SU-DHL-6 (cell line): ENCODE measurements at regions not wholly inside any gene's neighbourhood (a gene's known extent, or its start where the extent isn't known, plus 50 kb on each side); places are given as distances from the start of the nearest gene placed in this dataset.

Experiments used
- H2AFZ ChIP-seq: fragments of 200-600 bp; sonication (generic); 2 replicates; pipeline ENCODE4 v1.6.1; 2014; ENCODE audit warnings: low read depth, mild to moderate bottlenecking, moderate library complexity, mixed read lengths, antibody characterized with exemption, low read length; ENCODE audit not compliant: severe bottlenecking
- H3F3A ChIP-seq: fragments of 200-600 bp; shearing (Covaris generic); 2 replicates; pipeline ENCODE4 v1.6.0; 2016; ENCODE audit warnings: antibody characterized with exemption, mild to moderate bottlenecking; ENCODE audit not compliant: insufficient read depth
- H3K27ac ChIP-seq: fragments of 200-600 bp; sonication (generic); 2 replicates; pipeline ENCODE4 v1.5.1; 2016; ENCODE audit warnings: low read depth, mild to moderate bottlenecking, low read length, moderate library complexity, mixed read lengths
- H3K27me3 ChIP-seq: fragments of 200-600 bp; sonication (generic), shearing (Covaris generic); 2 replicates; pipeline ENCODE4 v1.6.0; 2014; ENCODE audit warnings: mild to moderate bottlenecking, low read length
- H3K36me3 ChIP-seq: fragments of 200-600 bp; sonication (generic); 2 replicates; pipeline ENCODE4 v1.6.1; 2014; ENCODE audit warnings: mild to moderate bottlenecking, low read length, mixed read lengths
- H3K4me2 ChIP-seq: fragments of 300-600, 200-600 bp; shearing (Covaris generic), sonication (generic); 2 replicates; pipeline ENCODE4 v1.6.0; 2014; ENCODE audit warnings: low read length, low read depth, mild to moderate bottlenecking; ENCODE audit not compliant: poor library complexity, severe bottlenecking
- H3K4me3 ChIP-seq: fragments of 200-600 bp; sonication (generic); 2 replicates; pipeline ENCODE4 v1.5.1; 2014; ENCODE audit warnings: antibody characterized with exemption, low read length, mild to moderate bottlenecking, mixed read lengths; ENCODE audit not compliant: insufficient read depth, poor library complexity, severe bottlenecking
- H3K79me2 ChIP-seq: fragments of 200-600 bp; sonication (generic); 2 replicates; pipeline ENCODE4 v1.6.1; 2014; ENCODE audit warnings: mild to moderate bottlenecking, low read length, moderate library complexity; ENCODE audit not compliant: insufficient read depth
- H3K9ac ChIP-seq: fragments of 200-600 bp; sonication (generic); 2 replicates; pipeline ENCODE4 v1.7.0; 2014; ENCODE audit warnings: mild to moderate bottlenecking, low read length
- H3K9me2 ChIP-seq: fragments of 200-600 bp; sonication (generic); replicated peaks from 2 replicates; pipeline ENCODE4 v1.6.1; 2014; ENCODE audit warnings: low read length; ENCODE audit not compliant: insufficient read depth
- H3K9me3 ChIP-seq: fragments of 200-600 bp; sonication (generic); 2 replicates; pipeline ENCODE4 v1.6.1; 2014; ENCODE audit warnings: low read length, mixed read lengths; ENCODE audit not compliant: insufficient read depth
- H4K20me1 ChIP-seq: fragments of 200-600 bp; sonication (generic); 2 replicates; pipeline ENCODE4 v1.6.1; 2014; ENCODE audit warnings: low read depth, mild to moderate bottlenecking, antibody characterized with exemption, low read length, moderate library complexity, mixed read lengths
- EZH2phosphoT487 ChIP-seq: fragments of 200-600 bp; sonication (generic), shearing (Covaris generic); conservative IDR thresholded peaks from 2 replicates; pipeline ENCODE4 v1.6.1; 2018; ENCODE audit warnings: mild to moderate bottlenecking, antibody characterized with exemption, low read length, moderate library complexity, mixed read lengths
- TF ChIP-seq, protein P1 (sequence below): fragments of 200-600 bp; sonication (generic); IDR thresholded peaks from one replicate; pipeline ENCODE4 v1.5.1; 2017; ENCODE audit warnings: antibody characterized with exemption, mild to moderate bottlenecking, low read length, moderate library complexity; ENCODE audit not compliant: insufficient read depth, poor library complexity, severe bottlenecking

DNA sequence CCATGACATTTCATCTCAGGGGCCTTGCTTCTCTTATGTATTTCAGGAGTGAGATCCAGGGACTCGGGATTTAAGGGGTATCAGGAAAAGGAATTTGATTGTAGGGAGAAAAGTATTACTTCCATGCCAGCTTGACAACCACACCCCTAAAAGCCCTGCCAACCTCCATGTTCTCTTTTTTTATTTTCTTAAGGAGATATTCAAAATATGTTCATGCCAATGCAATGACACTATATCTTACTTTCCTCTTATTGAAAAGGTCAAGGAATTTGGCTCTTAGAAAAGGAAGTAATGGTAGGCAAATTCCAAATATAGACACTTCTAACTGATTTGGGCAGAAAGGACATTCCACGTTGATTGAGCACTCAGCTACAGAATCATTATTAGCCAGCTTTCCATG is 407.5 kb upstream of the NECTIN3 start:
- Histone ChIP-seq H2AFZ (no peak overlapping the region), H3K9ac (no peak overlapping the region), H3K27ac (no peak overlapping the region), H3K4me2 (no peak overlapping the region), H3K27me3 (no peaks in the 10 kb centered on the region), H3K79me2 (no peaks in the 10 kb centered on the region), H3K36me3 (no peaks in the 10 kb centered on the region), H4K20me1 (no peaks in the 10 kb centered on the region), H3K9me2 (no peaks in the 10 kb centered on the region), H3K9me3 (no peaks in the 10 kb centered on the region), H3F3A (no peaks in the 10 kb centered on the region), H3K4me3 (no peak overlapping the region)
- no peak for TF ChIP-seq EZH2phosphoT487
- TF ChIP-seq, protein P1, sequence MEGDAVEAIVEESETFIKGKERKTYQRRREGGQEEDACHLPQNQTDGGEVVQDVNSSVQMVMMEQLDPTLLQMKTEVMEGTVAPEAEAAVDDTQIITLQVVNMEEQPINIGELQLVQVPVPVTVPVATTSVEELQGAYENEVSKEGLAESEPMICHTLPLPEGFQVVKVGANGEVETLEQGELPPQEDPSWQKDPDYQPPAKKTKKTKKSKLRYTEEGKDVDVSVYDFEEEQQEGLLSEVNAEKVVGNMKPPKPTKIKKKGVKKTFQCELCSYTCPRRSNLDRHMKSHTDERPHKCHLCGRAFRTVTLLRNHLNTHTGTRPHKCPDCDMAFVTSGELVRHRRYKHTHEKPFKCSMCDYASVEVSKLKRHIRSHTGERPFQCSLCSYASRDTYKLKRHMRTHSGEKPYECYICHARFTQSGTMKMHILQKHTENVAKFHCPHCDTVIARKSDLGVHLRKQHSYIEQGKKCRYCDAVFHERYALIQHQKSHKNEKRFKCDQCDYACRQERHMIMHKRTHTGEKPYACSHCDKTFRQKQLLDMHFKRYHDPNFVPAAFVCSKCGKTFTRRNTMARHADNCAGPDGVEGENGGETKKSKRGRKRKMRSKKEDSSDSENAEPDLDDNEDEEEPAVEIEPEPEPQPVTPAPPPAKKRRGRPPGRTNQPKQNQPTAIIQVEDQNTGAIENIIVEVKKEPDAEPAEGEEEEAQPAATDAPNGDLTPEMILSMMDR, result no peak

DNA sequence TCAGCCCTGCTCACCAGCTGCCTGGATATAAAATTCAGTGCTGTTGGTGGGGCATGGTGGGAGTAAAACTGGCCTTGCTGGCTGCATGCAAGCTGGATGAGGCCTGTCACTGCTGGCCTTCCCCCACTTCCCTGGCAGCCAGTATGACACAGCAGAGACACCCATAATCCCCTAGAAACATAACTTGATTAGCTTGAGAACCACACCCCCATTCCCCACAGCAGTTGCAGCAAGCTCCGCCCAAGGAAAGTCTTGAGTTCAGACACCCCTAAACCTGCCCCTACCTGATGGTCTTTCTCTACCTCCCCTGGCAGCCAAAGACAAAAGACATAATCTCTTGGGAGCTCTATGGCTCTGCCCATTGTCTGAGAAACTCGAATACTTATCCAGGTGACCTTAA is 405.1 kb upstream of the NECTIN3 start:
- Histone ChIP-seq H3K27me3 (no peaks in the 10 kb centered on the region), H3F3A (no peaks in the 10 kb centered on the region), H3K36me3 (no peaks in the 10 kb centered on the region), H3K9ac (no peak overlapping the region), H3K9me3 (no peaks in the 10 kb centered on the region), H3K4me2 (no peak overlapping the region), H3K79me2 (no peaks in the 10 kb centered on the region), H2AFZ (no peak overlapping the region), H3K9me2 (no peaks in the 10 kb centered on the region), H4K20me1 (no peaks in the 10 kb centered on the region), H3K4me3 (no peak overlapping the region), H3K27ac (no peak overlapping the region)
- no peak for TF ChIP-seq EZH2phosphoT487
- TF ChIP-seq, protein P1, result no peak

DNA sequence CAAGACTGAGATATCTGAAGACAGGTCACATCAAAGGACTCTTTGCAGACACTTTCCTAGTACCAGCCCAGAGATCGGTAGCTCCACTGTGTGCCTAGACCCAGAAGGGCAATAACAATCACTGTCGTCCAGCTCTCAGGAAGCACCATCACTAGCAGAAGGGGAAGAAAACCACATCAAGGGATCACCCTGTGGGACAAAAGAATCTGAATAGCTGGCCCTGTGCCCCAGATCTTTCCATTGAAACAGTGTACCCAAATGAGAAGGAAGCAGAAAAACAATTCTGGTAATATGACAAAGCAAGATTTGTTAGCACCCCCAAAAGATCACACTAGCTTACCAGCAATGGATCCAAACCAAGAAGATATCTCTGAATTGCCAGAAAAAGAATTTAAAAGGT is 404.4 kb upstream of the NECTIN3 start:
- Histone ChIP-seq H4K20me1 (no peaks in the 10 kb centered on the region), H3K27ac (no peak overlapping the region), H3K4me3 (no peak overlapping the region), H3K36me3 (no peaks in the 10 kb centered on the region), H3F3A (no peaks in the 10 kb centered on the region), H3K9me2 (no peaks in the 10 kb centered on the region), H3K79me2 (no peaks in the 10 kb centered on the region), H3K9me3 (no peaks in the 10 kb centered on the region), H3K27me3 (no peaks in the 10 kb centered on the region), H2AFZ (no peak overlapping the region), H3K9ac (no peak overlapping the region), H3K4me2 (no peak overlapping the region)
- TF ChIP-seq, protein P1, result no peak
- TF ChIP-seq EZH2phosphoT487, result no peak
